ENCODE measurements at regions not wholly inside any gene's neighbourhood (a gene's known extent, or its start where the extent isn't known, plus 50 kb on each side); places are given as distances from the start of the nearest gene placed in this dataset.

DNA sequence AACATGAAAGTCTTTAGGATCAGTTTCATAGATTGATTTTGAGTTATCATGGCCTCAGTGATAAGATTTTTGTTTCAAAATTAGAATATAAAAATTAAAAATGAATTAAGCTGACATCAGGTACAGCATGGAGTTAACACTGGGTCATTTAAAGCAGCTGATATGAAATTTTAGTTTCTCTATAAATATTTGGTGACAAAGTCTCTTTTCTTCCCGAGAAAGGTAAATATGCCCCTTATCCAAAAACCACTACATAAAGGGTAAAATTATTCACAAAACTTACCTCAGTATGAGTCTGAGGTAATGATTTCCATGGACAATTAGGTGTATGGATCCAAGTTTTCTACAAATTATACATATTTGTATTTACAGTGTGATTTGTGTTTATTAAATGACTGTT lies 121.5 kb upstream of the PJA2 start:
- H3K27me3 ChIP-seq (ENCODE audit: control insufficient read depth, insufficient read depth, low read length) = no peaks in the 10 kb centered on the region
- H3K36me3 ChIP-seq (replicated peaks; ENCODE audit: control insufficient read depth, insufficient read depth, low read length) = no peaks in the 10 kb centered on the region
- DNase-seq = no peak
- H3K4me3 ChIP-seq (ENCODE audit: insufficient read depth, low read depth, low read length) = no peak overlapping the region

DNA sequence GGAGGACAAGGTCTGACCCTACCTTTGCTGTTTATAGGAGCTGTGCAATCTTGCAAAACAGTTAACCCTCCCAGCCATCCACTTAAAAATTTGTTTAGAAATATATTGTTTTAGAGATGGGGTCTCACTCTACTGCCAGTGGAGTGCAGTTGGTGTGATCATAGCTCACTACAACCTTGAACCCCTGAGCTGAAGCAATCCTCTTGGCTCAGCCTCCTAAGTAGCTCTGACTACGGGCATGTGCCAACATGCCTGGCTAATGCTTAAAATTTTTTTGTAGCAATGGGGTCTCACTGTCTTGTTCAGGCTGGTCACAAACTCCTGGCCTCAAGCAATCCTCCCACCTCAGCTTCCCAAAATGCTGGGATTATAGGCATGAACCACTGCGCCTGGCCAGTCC lies 120.2 kb upstream of the PJA2 start:
- Histone ChIP-seq H3K36me3 (replicated peaks; ENCODE audit: control insufficient read depth, insufficient read depth, low read length) (no peaks in the 10 kb centered on the region), H3K27me3 (ENCODE audit: control insufficient read depth, insufficient read depth, low read length) (no peaks in the 10 kb centered on the region), H3K4me3 (ENCODE audit: insufficient read depth, low read depth, low read length) (no peak overlapping the region)
- DNase-seq = no peak

DNA sequence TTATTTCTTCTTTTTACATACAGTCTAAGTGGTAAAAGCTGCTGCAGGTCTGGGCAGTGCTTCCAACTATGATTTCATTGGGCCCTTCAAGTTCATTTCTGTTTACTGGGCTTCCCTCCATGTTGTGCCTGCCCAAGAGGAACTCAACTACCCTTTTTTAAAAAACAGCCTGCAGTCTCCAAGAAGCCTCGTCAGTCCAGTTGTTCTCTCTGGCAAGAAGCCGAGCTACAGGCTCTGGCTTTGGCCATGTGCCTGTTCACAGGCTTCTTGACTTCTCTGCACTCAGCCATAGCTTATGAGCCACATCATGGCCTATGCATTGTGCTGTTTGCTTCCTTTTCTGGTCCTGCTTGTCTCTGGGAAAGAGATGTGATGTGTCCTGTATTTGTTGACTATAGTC lies 119.7 kb upstream of the PJA2 start:
- no peaks in the 10 kb centered on the region for H3K36me3 ChIP-seq (replicated peaks; ENCODE audit: control insufficient read depth, insufficient read depth, low read length)
- DNase-seq = no peak
- H3K27me3 ChIP-seq (ENCODE audit: control insufficient read depth, insufficient read depth, low read length) = no peaks in the 10 kb centered on the region
- no peak overlapping the region for H3K4me3 ChIP-seq (ENCODE audit: insufficient read depth, low read depth, low read length)

DNA sequence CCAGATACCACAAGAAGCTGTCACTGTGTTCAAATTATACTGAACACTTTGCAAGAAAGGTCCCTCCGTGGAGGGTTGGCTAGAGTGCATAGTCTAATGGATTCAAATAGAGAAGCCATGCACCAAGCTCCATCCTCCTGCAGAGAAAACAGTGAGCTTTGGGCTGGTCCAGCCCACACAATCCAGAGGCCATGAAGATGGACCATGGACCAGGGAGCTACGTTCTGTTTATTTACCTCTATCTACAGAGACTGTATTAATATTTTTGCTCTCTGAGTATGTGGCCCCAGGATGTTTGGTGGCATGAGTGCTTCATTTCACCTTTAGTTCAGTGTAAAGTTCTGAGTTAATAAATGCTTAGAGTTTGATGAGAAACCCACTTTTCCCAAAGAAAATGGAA lies 114.8 kb upstream of the PJA2 start:
- no peaks in the 10 kb centered on the region for H3K36me3 ChIP-seq (replicated peaks; ENCODE audit: control insufficient read depth, insufficient read depth, low read length)
- H3K27me3 ChIP-seq (ENCODE audit: control insufficient read depth, insufficient read depth, low read length) = no peaks in the 10 kb centered on the region
- H3K4me3 ChIP-seq (ENCODE audit: insufficient read depth, low read depth, low read length) = no peak overlapping the region
- no peak for DNase-seq

DNA sequence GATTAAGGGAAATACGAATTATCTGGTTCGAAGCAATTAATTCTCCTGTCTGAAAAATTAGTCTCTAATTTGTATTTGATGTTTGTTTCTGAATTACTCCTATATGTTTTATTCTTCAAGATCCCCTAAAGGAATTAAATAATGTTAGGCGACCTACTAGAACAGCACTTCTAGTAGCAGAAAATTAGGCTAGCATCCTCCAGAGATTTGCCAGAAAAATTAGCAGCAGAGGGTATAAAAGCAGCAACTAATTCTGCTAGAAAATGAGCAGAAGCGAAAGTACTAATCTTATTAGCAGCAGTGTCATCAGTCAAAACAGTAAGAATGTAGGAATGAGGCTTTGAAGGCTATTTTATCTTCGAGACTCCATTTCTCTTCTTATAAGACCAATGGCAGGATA lies 114.3 kb upstream of the PJA2 start:
- no peak for DNase-seq
- H3K27me3 ChIP-seq (ENCODE audit: control insufficient read depth, insufficient read depth, low read length) = no peaks in the 10 kb centered on the region
- H3K4me3 ChIP-seq (ENCODE audit: insufficient read depth, low read depth, low read length) = no peak overlapping the region
- no peaks in the 10 kb centered on the region for H3K36me3 ChIP-seq (replicated peaks; ENCODE audit: control insufficient read depth, insufficient read depth, low read length)

DNA sequence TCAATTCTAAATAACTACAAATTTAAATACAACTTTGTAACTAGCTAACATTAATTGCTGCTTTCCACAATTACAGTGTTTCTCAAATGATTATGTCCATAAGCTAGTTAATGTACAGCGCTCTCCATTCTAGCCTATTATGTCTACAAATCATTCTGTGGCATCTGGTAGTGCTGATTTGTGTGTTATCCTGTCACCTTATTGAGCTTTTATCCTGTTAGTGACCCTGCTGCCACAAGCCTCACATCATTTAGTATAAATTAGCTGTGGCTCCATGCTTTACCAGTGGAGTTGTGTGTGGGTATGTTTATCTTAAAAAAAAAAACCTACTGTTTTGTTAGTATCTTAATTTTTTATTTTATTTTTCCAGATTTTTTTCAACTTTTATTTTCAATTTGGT lies 112.6 kb upstream of the PJA2 start:
- H3K36me3 ChIP-seq (replicated peaks; ENCODE audit: control insufficient read depth, insufficient read depth, low read length) = no peaks in the 10 kb centered on the region
- H3K27me3 ChIP-seq (ENCODE audit: control insufficient read depth, insufficient read depth, low read length) = no peaks in the 10 kb centered on the region
- no peak overlapping the region for H3K4me3 ChIP-seq (ENCODE audit: insufficient read depth, low read depth, low read length)
- no peak for DNase-seq

DNA sequence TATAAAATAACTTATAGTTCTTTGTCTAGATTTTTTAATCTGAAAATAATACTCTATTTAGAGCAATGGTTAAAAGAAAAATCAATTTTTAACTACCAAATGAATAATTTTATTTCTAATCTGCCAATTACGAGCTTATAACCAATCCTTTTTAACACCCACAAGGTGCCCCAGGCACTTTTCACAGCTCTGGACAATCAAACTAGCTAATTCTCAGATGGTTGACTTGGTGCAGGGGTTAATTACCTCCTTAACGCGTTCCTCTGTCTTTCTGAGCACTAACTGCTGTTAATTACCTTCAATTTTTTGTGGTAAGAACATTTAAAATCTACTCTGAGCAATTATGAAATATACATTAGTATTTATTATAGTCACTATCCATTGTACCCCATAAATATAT lies 109.6 kb upstream of the PJA2 start:
- Histone ChIP-seq H3K36me3 (replicated peaks; ENCODE audit: control insufficient read depth, insufficient read depth, low read length) (no peaks in the 10 kb centered on the region), H3K27me3 (ENCODE audit: control insufficient read depth, insufficient read depth, low read length) (no peaks in the 10 kb centered on the region), H3K4me3 (ENCODE audit: insufficient read depth, low read depth, low read length) (no peak overlapping the region)
- no peak for DNase-seq

DNA sequence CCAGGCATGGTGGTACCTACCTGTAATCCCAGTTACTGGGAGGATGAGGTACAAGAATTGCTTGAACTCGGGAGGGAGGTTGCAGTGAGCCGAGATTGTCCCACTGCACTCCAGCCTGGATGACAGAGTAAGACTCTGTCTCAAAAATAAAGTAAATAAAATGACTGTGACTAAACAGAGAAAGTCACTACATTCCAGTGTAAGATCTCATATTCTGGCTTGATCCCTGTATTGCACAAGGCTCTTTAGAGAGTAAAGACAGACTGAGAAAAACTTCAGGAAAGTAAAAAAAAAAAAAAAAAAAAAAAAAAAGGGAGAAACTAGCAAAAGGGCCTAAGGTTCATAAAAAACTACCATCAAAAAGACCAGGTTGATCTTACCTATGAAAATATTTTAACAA lies 106.6 kb upstream of the PJA2 start:
- H3K36me3 ChIP-seq (replicated peaks; ENCODE audit: control insufficient read depth, insufficient read depth, low read length) = no peaks in the 10 kb centered on the region
- no peaks in the 10 kb centered on the region for H3K27me3 ChIP-seq (ENCODE audit: control insufficient read depth, insufficient read depth, low read length)
- DNase-seq = no peak
- no peak overlapping the region for H3K4me3 ChIP-seq (ENCODE audit: insufficient read depth, low read depth, low read length)

DNA sequence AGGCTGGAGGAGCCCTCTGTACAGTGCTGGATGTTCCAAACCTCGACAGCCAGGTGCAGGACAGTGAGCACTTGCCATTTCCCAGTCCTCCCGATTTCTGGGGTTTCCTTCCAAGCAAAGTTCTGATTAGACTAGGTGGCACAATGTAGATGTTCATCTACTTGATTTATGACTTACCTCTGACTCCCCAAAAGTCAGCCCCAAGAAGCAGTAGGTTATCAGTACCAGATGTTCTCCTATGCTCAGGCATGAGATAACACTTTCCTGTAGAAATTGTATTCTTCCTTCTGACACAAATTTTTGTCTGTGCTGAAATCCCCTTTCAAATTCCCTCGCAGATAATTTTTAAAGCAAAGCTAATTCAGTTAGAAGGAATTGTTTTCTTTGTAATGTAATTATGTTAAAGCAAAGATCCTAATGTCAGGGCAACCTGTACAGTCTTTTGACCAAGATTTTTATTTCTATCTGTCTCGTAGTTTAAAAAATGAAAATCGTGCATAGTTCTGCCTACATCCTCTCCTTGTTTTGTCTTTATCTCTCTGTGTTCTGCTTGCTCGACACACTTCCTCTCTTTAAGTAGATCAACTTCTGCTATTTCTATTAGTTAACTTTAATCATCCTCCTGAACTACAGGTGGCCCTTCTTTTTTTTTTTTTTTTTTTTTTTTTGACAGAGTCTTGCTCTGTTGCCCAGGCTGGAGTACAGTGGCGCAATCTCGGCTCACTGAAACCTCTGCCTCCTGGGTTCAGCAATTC lies 102.4 kb upstream of the PJA2 start:
- no peaks in the 10 kb centered on the region for H3K27me3 ChIP-seq (ENCODE audit: control insufficient read depth, insufficient read depth, low read length)
- no peaks in the 10 kb centered on the region for H3K36me3 ChIP-seq (replicated peaks; ENCODE audit: control insufficient read depth, insufficient read depth, low read length)
- no peak for DNase-seq
- no peak overlapping the region for H3K4me3 ChIP-seq (ENCODE audit: insufficient read depth, low read depth, low read length)

DNA sequence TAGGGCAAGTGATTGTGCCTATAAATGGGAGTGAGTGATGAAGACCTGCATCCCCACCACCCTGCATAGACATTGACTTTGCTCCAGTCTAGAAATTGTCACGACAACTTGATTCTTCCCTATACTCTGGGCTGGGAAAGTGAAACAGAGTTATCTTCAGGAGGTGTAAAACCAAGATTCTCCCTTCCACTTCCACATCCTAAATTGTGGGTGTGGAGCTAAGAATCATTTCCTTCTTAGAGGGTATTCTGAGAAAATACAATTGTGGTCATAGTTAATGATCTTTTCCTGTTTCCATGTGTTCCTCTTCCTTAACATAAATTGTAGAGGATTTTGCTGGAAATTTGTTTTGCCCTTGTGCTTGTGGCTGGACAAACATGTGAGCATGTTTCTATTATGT lies 96.8 kb upstream of the PJA2 start:
- Histone ChIP-seq H3K4me3 (ENCODE audit: insufficient read depth, low read depth, low read length) (no peak overlapping the region), H3K27me3 (ENCODE audit: control insufficient read depth, insufficient read depth, low read length) (no peaks in the 10 kb centered on the region), H3K36me3 (replicated peaks; ENCODE audit: control insufficient read depth, insufficient read depth, low read length) (no peaks in the 10 kb centered on the region)
- no peak for DNase-seq

DNA sequence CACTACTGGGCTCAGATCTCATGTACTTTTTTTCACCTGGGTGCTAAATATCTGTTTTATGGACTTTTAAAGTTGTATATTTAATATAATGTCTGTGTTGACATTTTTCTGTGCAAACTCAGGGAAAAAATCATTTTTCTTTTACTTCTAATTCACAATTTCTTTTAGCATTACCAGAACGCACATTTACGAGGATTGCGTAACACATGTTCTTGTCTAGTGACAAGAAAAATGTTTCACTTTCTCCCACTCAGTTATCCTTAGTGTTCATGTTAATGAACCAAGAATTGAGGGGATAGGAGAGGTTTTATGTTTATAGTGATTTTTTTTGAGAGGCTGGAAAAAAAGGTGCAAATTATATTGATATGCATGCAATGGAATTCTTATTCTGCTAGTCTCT lies 86.3 kb upstream of the PJA2 start:
- H3K4me3 ChIP-seq (ENCODE audit: insufficient read depth, low read depth, low read length) = no peak overlapping the region
- DNase-seq = no peak
- no peaks in the 10 kb centered on the region for H3K36me3 ChIP-seq (replicated peaks; ENCODE audit: control insufficient read depth, insufficient read depth, low read length)
- no peaks in the 10 kb centered on the region for H3K27me3 ChIP-seq (ENCODE audit: control insufficient read depth, insufficient read depth, low read length)

DNA sequence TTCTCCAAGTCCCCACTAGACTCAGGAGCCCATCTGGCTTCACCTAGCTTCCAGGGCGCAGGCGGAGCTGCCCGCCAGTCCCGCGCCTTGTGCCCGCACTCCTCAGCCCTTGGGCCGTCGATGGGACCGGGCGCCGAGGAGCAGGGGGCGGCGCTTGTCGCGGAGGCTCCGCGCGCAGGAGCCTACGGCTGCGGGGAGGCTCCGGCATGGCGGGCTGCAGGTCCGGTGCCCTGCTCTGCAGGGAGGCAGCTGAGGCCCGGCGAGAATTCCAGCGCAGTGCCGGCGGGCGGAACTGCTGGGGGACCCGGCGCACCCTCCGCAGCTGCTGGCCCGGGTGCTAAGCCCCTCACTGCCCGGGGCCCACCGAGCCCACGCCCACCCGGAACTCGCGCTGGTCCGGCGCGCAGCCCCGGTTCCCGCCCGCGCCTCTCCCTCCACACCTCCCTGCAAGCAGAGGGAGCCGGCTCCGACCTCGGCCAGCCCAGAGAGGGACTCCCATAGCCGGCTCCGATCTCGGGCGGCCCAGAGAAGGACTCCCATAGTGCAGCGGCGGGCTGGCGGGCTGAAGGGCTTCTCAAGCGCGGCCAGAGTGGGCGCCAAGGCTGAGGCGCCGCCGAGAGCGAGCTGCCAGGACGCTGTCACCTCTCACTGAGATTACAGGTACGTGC lies 78.1 kb upstream of the PJA2 start:
- no peak overlapping the region for H3K4me3 ChIP-seq (ENCODE audit: insufficient read depth, low read depth, low read length)
- no peaks in the 10 kb centered on the region for H3K36me3 ChIP-seq (replicated peaks; ENCODE audit: control insufficient read depth, insufficient read depth, low read length)
- DNase-seq = no peak
- no peaks in the 10 kb centered on the region for H3K27me3 ChIP-seq (ENCODE audit: control insufficient read depth, insufficient read depth, low read length)

DNA sequence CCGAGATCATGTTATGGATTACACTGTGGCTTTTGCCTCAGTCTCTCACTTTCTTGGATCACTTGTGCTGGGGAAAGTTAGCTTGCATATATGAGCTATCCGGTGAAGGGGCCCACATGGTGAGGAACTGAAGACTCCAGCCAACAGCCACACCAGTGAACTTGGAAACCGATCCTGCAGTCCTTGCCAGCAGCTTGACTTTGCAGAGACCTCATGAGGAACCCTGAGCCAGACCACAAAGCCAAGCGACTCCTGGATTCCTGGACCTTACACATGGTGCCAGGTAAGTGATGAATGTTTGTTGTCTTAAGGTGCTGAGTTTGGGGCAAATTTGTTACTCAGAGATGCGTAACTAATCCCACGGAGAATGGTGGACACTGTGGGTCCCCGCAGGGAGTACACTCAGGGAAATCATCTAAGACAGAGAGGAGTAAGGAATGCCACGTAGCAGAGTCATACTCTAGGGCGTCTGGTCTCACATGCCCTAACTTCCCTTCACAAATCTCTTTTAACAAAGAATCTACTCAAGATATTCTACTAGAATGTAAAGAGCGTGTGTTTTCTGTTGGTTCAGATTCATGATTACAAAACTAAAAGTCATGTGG lies 76.5 kb upstream of the PJA2 start:
- Histone ChIP-seq H3K36me3 (replicated peaks; ENCODE audit: control insufficient read depth, insufficient read depth, low read length) (no peaks in the 10 kb centered on the region), H3K4me3 (ENCODE audit: insufficient read depth, low read depth, low read length) (no peak overlapping the region), H3K27me3 (ENCODE audit: control insufficient read depth, insufficient read depth, low read length) (no peaks in the 10 kb centered on the region)
- no peak for DNase-seq

DNA sequence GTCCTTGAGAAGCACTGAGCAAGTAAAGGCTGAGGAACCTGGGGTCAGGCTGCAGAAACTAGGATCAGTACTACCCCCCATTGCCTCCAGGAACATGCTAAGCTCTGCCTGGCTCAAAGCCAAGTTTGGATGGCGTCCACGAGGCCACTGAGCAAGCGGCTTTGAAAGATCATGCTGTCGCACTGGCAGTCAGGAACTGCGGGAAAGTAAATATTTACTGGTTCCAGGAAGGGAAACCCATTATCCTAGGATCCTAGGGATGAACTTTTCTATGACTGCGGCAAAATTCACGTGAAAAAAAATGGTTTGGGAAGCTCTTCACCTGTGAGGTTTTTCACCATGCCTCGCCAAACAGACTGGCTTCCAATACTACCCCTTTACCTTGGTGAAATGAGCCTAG lies 75.3 kb upstream of the PJA2 start:
- H3K27me3 ChIP-seq (ENCODE audit: control insufficient read depth, insufficient read depth, low read length) = no peaks in the 10 kb centered on the region
- H3K4me3 ChIP-seq (ENCODE audit: insufficient read depth, low read depth, low read length) = no peak overlapping the region
- no peaks in the 10 kb centered on the region for H3K36me3 ChIP-seq (replicated peaks; ENCODE audit: control insufficient read depth, insufficient read depth, low read length)
- DNase-seq = no peak

DNA sequence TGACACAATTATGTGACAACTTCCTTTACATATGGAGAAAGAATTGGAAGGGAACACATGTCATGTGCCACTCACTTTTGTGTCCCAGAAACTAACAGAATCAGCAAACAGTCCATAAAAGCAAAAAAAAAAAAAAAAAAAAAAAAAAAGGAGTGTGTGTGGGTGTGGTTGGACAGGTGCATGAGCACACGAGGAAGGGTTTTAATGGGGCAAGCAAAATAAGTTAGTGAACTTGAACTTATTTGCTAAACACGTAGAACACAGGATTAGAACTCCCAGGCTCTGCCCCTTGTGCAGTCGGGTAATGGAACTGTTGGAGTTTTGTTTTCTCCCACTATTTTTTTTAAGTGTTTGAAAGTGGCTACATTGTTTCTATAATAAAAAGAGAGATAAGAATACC lies 74.8 kb upstream of the PJA2 start:
- no peaks in the 10 kb centered on the region for H3K36me3 ChIP-seq (replicated peaks; ENCODE audit: control insufficient read depth, insufficient read depth, low read length)
- no peak overlapping the region for H3K4me3 ChIP-seq (ENCODE audit: insufficient read depth, low read depth, low read length)
- H3K27me3 ChIP-seq (ENCODE audit: control insufficient read depth, insufficient read depth, low read length) = no peaks in the 10 kb centered on the region
- no peak for DNase-seq
